GM12891 (cell line): ENCODE measurements at regions not wholly inside any gene's neighbourhood (a gene's known extent, or its start where the extent isn't known, plus 50 kb on each side); places are given as distances from the start of the nearest gene placed in this dataset.
"Not testable (repeated sequence)": the region's sequence is repeated elsewhere in the genome, so short reads cannot be mapped to it uniquely, and the experiment has no call there.

Experiments used
- DNase-seq: peaks from one replicate; pipeline ENCODE4 v3.0.0; 2011; ENCODE audit warnings: low spot score; ENCODE audit not compliant: insufficient read length
- FAIRE-seq: peaks from 2 replicates; lab custom pipeline; 2011; peaks lifted over from hg19 to GRCh38; lab: Jason Lieb, UNC
- PAX5 ChIP-seq: IDR thresholded peaks from 2 replicates; pipeline ENCODE4 v1.6.1; 2011; ENCODE audit warnings: low read length, moderate library complexity, mild to moderate bottlenecking; ENCODE audit not compliant: insufficient read depth, severe bottlenecking
- POLR2A ChIP-seq: IDR thresholded peaks from 2 replicates; pipeline ENCODE4 v1.6.1; 2011; ENCODE audit warnings: low read depth, low read length, control low read depth
- POLR2AphosphoS5 ChIP-seq: IDR thresholded peaks from 2 replicates; pipeline ENCODE4 v1.6.1; 2011; ENCODE audit warnings: low read depth, low read length, control low read depth
- POU2F2 ChIP-seq: IDR thresholded peaks from 2 replicates; pipeline ENCODE4 v1.6.1; 2011; ENCODE audit warnings: low read depth, mild to moderate bottlenecking, control low read depth, low read length, moderate library complexity
- SPI1 ChIP-seq: IDR thresholded peaks from 2 replicates; pipeline ENCODE4 v1.6.1; 2011; ENCODE audit warnings: low read depth, low read length, control low read depth
- TAF1 ChIP-seq: IDR thresholded peaks from 2 replicates; pipeline ENCODE4 v1.6.1; 2011; ENCODE audit warnings: low read depth, low read length, control low read depth

GRCh38 chr6:56794421-56794820, 151.7 kb upstream of the DST start:
- FAIRE-seq, result peak; percentile 83
- DNase-seq, result no peak
- no peak for TF ChIP-seq POLR2A
- TF ChIP-seq POLR2AphosphoS5, result no peak
- no peak for TF ChIP-seq PAX5
- no peak for TF ChIP-seq TAF1
- TF ChIP-seq SPI1, result no peak
- no peak for TF ChIP-seq POU2F2

- FAIRE-seq, result no peak
- DNase-seq, result no peak
- no peak for TF ChIP-seq POU2F2
- no peak for TF ChIP-seq POLR2AphosphoS5
- TF ChIP-seq POLR2A, result no peak
- no peak for TF ChIP-seq SPI1
- TF ChIP-seq PAX5, result no peak
- TF ChIP-seq TAF1, result no peak
Measured at GRCh38 chr6:56793938-56794337, 151.2 kb upstream of the DST start.

GRCh38 chr6:56790414-56790813, 147.7 kb upstream of the DST start:
- no peak for TF ChIP-seq POU2F2
- no peak for TF ChIP-seq POLR2AphosphoS5
- TF ChIP-seq TAF1, result no peak
- TF ChIP-seq SPI1, result no peak
- TF ChIP-seq PAX5, result no peak
- TF ChIP-seq POLR2A, result no peak
- no peak for FAIRE-seq

GRCh38 chr6:56789879-56790278, 147.2 kb upstream of the DST start:
- DNase-seq, result no peak
- no peak for FAIRE-seq
- no peak for TF ChIP-seq POU2F2
- TF ChIP-seq TAF1, result no peak

More at GRCh38 chr6:56790414-56790813, 147.7 kb upstream of the DST start:
- DNase-seq, result no peak

GRCh38 chr6:56789342-56789741, 146.7 kb upstream of the DST start:
- DNase-seq, result no peak
- TF ChIP-seq SPI1 (no peak), POLR2A (no peak), TAF1 (no peak), PAX5 (no peak), POU2F2 (no peak), POLR2AphosphoS5 (no peak)
- FAIRE-seq, result no peak

GRCh38 chr6:56787209-56787608, 144.5 kb upstream of the DST start:
- TF ChIP-seq SPI1, result no peak
- TF ChIP-seq PAX5, result no peak
- no peak for TF ChIP-seq POLR2AphosphoS5
- no peak for TF ChIP-seq POU2F2
- no peak for TF ChIP-seq POLR2A
- no peak for TF ChIP-seq TAF1
- FAIRE-seq, result no peak
- no peak for DNase-seq

- FAIRE-seq (no peak), DNase-seq (no peak)
- no peak for TF ChIP-seq SPI1
- TF ChIP-seq POLR2AphosphoS5, result no peak
- no peak for TF ChIP-seq TAF1
- TF ChIP-seq PAX5, result no peak
- no peak for TF ChIP-seq POLR2A
- no peak for TF ChIP-seq POU2F2
Measured at GRCh38 chr6:56786256-56786655, 143.6 kb upstream of the DST start.

GRCh38 chr6:56785536-56785935, 142.8 kb upstream of the DST start:
- not testable (repeated sequence) for FAIRE-seq, DNase-seq

GRCh38 chr6:56780109-56780508, 137.4 kb upstream of the DST start:
- not testable (repeated sequence) for FAIRE-seq, DNase-seq

- FAIRE-seq, result not testable (repeated sequence)
Measured at GRCh38 chr6:56778503-56778902, 135.8 kb upstream of the DST start.

GRCh38 chr6:56775498-56776166, 132.9 kb upstream of the DST start:
- DNase-seq (no peak), FAIRE-seq (no peak)
- TF ChIP-seq TAF1, result no peak
- TF ChIP-seq SPI1, result no peak
- TF ChIP-seq POLR2A, result no peak
- no peak for TF ChIP-seq POU2F2
- no peak for TF ChIP-seq PAX5
- no peak for TF ChIP-seq POLR2AphosphoS5

More at GRCh38 chr6:56778503-56778902, 135.8 kb upstream of the DST start:
- not testable (repeated sequence) for DNase-seq
